ENCODE measurements at regions not wholly inside any gene's neighbourhood (a gene's known extent, or its start where the extent isn't known, plus 50 kb on each side); places are given as distances from the start of the nearest gene placed in this dataset.

GRCh38 chr9:78830301-78830700 lies 533.4 kb downstream of the PSAT1 start:
- H3K9me2 ChIP-seq (replicated peaks; ENCODE audit: insufficient read depth, low read length) = no peaks in the 10 kb centered on the region
- H3K36me3 ChIP-seq (ENCODE audit: low read length) = no peaks in the 10 kb centered on the region
- H3K27me3 ChIP-seq (ENCODE audit: low read length) = no peaks in the 10 kb centered on the region
- H2AFZ ChIP-seq (ENCODE audit: low read depth, low read length, severe bottlenecking) = no peak overlapping the region
- H3K9me3 ChIP-seq (ENCODE audit: insufficient read depth, low read length) = no peaks in the 10 kb centered on the region
- no peak overlapping the region for H3K4me3 ChIP-seq (ENCODE audit: insufficient read depth, low read length, poor library complexity, severe bottlenecking)
- no peak overlapping the region for H3K27ac ChIP-seq (ENCODE audit: low read depth, low read length)
- H3K79me2 ChIP-seq (ENCODE audit: insufficient read depth, low read length) = no peaks in the 10 kb centered on the region
- no peaks in the 10 kb centered on the region for H4K20me1 ChIP-seq (ENCODE audit: low read depth, low read length)
- no peak overlapping the region for H3K9ac ChIP-seq (ENCODE audit: low read length)
- no peaks in the 10 kb centered on the region for H3F3A ChIP-seq (ENCODE audit: insufficient read depth)
- H3K4me2 ChIP-seq (ENCODE audit: low read depth, low read length, poor library complexity, severe bottlenecking) = no peak overlapping the region
- TF ChIP-seq CTCF (IDR thresholded peaks at IDR 0.05; ENCODE audit: insufficient read depth, low read length, poor library complexity, severe bottlenecking) (no peak), EZH2phosphoT487 (conservative IDR thresholded peaks at IDR 0.05; ENCODE audit: low read length) (no peak)

GRCh38 chr9:78831726-78832125 lies 534.8 kb downstream of the PSAT1 start:
- Histone ChIP-seq H3F3A (ENCODE audit: insufficient read depth) (no peaks in the 10 kb centered on the region), H3K27me3 (ENCODE audit: low read length) (no peaks in the 10 kb centered on the region), H3K9ac (ENCODE audit: low read length) (no peak overlapping the region), H3K4me2 (ENCODE audit: low read depth, low read length, poor library complexity, severe bottlenecking) (no peak overlapping the region), H3K4me3 (ENCODE audit: insufficient read depth, low read length, poor library complexity, severe bottlenecking) (no peak overlapping the region), H3K27ac (ENCODE audit: low read depth, low read length) (no peak overlapping the region), H3K9me3 (ENCODE audit: insufficient read depth, low read length) (no peaks in the 10 kb centered on the region), H3K79me2 (ENCODE audit: insufficient read depth, low read length) (no peaks in the 10 kb centered on the region), H3K36me3 (ENCODE audit: low read length) (no peaks in the 10 kb centered on the region), H3K9me2 (replicated peaks; ENCODE audit: insufficient read depth, low read length) (no peaks in the 10 kb centered on the region), H2AFZ (ENCODE audit: low read depth, low read length, severe bottlenecking) (no peak overlapping the region), H4K20me1 (ENCODE audit: low read depth, low read length) (no peaks in the 10 kb centered on the region)
- TF ChIP-seq CTCF (IDR thresholded peaks at IDR 0.05; ENCODE audit: insufficient read depth, low read length, poor library complexity, severe bottlenecking) (no peak), EZH2phosphoT487 (conservative IDR thresholded peaks at IDR 0.05; ENCODE audit: low read length) (no peak)

- Histone ChIP-seq H2AFZ (ENCODE audit: low read depth, low read length, severe bottlenecking) (no peak overlapping the region), H3K79me2 (ENCODE audit: insufficient read depth, low read length) (no peaks in the 10 kb centered on the region), H3K27me3 (ENCODE audit: low read length) (no peaks in the 10 kb centered on the region), H3K9ac (ENCODE audit: low read length) (no peak overlapping the region), H4K20me1 (ENCODE audit: low read depth, low read length) (no peaks in the 10 kb centered on the region), H3K36me3 (ENCODE audit: low read length) (no peaks in the 10 kb centered on the region), H3K4me3 (ENCODE audit: insufficient read depth, low read length, poor library complexity, severe bottlenecking) (no peak overlapping the region), H3K4me2 (ENCODE audit: low read depth, low read length, poor library complexity, severe bottlenecking) (no peak overlapping the region), H3K9me3 (ENCODE audit: insufficient read depth, low read length) (no peaks in the 10 kb centered on the region), H3F3A (ENCODE audit: insufficient read depth) (no peaks in the 10 kb centered on the region), H3K9me2 (replicated peaks; ENCODE audit: insufficient read depth, low read length) (no peaks in the 10 kb centered on the region), H3K27ac (ENCODE audit: low read depth, low read length) (no peak overlapping the region)
- TF ChIP-seq CTCF (IDR thresholded peaks at IDR 0.05; ENCODE audit: insufficient read depth, low read length, poor library complexity, severe bottlenecking) (no peak), EZH2phosphoT487 (conservative IDR thresholded peaks at IDR 0.05; ENCODE audit: low read length) (no peak)
These were observed 539.1 kb downstream of the PSAT1 start for GRCh38 chr9:78835928-78836450.
